ENCODE measurements at regions not wholly inside any gene's neighbourhood (a gene's known extent, or its start where the extent isn't known, plus 50 kb on each side); places are given as distances from the start of the nearest gene placed in this dataset.

- TF ChIP-seq FOXP2 (optimal IDR thresholded peaks at IDR 0.05; ENCODE audit: borderline replicate concordance, extremely low read depth, extremely low read length, insufficient read depth) (no peak), REST (IDR thresholded peaks at IDR 0.05; ENCODE audit: insufficient read depth in 1 of 2, low read depth in 2 of 2, low read length in 2 of 2) (no peak), SIN3A (IDR thresholded peaks at IDR 0.05; ENCODE audit: borderline replicate concordance, insufficient read depth, low read length) (no peak), TAF1 (IDR thresholded peaks at IDR 0.05; ENCODE audit: borderline replicate concordance, insufficient read depth, low read length) (no peak)
Observed at GRCh38 chr13:73433890-73434289, 375.1 kb downstream of the KLF5 start.

Measured in PFSK-1 (cell line).